Aorta (tissue), 5 donors: ENCODE measurements at regions not wholly inside any gene's neighbourhood (a gene's known extent, or its start where the extent isn't known, plus 50 kb on each side); places are given as distances from the start of the nearest gene placed in this dataset.

Experiments
- ATAC-seq: fragments of 200-7000 bp; cut with Tn5 transposase; one replicate; pipeline ENCODE4 v1.9.1; 2022; ENCODE audit warnings: moderate library complexity; ENCODE audit not compliant: low FRiP score
- DNase-seq, 2 donors: peaks; one replicate each; pipeline ENCODE4 v3.0.0-alpha.2; 2020
- H3K27ac ChIP-seq, 2 donors: one replicate each; pipeline ENCODE4 v1.5.1; 2013; ENCODE audit warnings: low read length in 2 of 2, mild to moderate bottlenecking in 2 of 2, moderate library complexity in 2 of 2, control low read depth in 1 of 2, inconsistent platforms in 1 of 2, low read depth in 1 of 2
- H3K27me3 ChIP-seq, 2 donors: one replicate each; pipeline ENCODE4 v1.6.1; 2013; ENCODE audit warnings: control low read depth in 1 of 2, low read length in 1 of 2, mild to moderate bottlenecking in 1 of 2, moderate library complexity in 1 of 2; ENCODE audit not compliant: insufficient read depth in 2 of 2, control insufficient read depth in 1 of 2
- H3K36me3 ChIP-seq, 2 donors: one replicate each; pipeline ENCODE4 v1.6.1; 2013; ENCODE audit warnings: control low read depth in 1 of 2, low read length in 1 of 2, mild to moderate bottlenecking in 1 of 2; ENCODE audit not compliant: insufficient read depth in 2 of 2, control insufficient read depth in 1 of 2
- H3K4me1 ChIP-seq, 2 donors: one replicate each; pipeline ENCODE4 v1.6.1; 2013; ENCODE audit warnings: low read length in 2 of 2, control low read depth in 1 of 2, mild to moderate bottlenecking in 1 of 2, moderate library complexity in 1 of 2; ENCODE audit not compliant: insufficient read depth in 2 of 2, control insufficient read depth in 1 of 2
- H3K4me3 ChIP-seq, 2 donors: one replicate each; pipeline ENCODE4 v1.5.1; 2013; ENCODE audit warnings: low read length in 2 of 2, control low read depth in 1 of 2, mild to moderate bottlenecking in 1 of 2
- H3K9me3 ChIP-seq: one replicate; pipeline ENCODE4 v1.6.1; 2013; ENCODE audit warnings: mild to moderate bottlenecking, low read length; ENCODE audit not compliant: control insufficient read depth
- WGBS, 2 donors: extraction: QIAGEN DNeasy Blood & Tissue Kit; methylation state at CpG; one replicate each; pipeline ENCODE4 v1.1.7; 2013; 5-methylcytosine and 5-hydroxymethylcytosine counted together
- intact Hi-C, 2 donors: fragments of 100-400 bp; cut with DNase I; formaldehyde crosslinking; loops; one replicate each; pipeline versions ENCODE4 v1.14.2 to v1.15.0; 2022
- donor health status: healthy with polysubstance abuse.
- donor health status: Bipolar disorder and iron deficiency.
- donor health status: DM: no; HTN: no; CAD: no.
- donor health status: DM: no; HTN: no; CAD: no.
- donor health status: DM: yes; HTN: yes; CAD: no.

DNA sequence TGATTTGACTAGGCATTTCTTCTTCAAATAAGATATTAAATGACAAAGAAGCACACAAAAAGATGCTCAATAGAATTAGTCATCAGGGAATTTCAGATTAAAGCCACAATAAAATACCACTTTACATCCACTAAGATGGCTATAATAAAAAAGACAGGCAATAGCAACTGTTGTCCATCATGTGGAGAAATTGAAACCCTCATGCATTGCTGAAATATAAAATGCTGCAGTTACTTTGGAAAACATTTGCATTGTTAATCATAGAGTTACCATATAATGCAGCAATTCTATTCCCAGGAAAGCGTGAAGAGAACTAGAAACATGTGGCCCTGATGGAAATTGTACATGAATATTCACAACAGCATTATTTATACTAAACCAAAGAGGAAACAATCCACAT lies 605.5 kb upstream of the SLITRK1 start:
- 98 to 99% methylated on average over 1 of the region's 1 CpG for WGBS, 2 donors
- H3K36me3 ChIP-seq: no peaks in the 10 kb centered on the region
- H3K9me3 ChIP-seq: no peaks in the 10 kb centered on the region
- H3K27me3 ChIP-seq: no peaks in the 10 kb centered on the region
- intact Hi-C loops: no loop called here
- no peak overlapping the region for H3K27ac ChIP-seq
- ATAC-seq (no peak), DNase-seq (no peak)
- no peaks in the 10 kb centered on the region for H3K4me1 ChIP-seq
- no peak overlapping the region for H3K4me3 ChIP-seq

DNA sequence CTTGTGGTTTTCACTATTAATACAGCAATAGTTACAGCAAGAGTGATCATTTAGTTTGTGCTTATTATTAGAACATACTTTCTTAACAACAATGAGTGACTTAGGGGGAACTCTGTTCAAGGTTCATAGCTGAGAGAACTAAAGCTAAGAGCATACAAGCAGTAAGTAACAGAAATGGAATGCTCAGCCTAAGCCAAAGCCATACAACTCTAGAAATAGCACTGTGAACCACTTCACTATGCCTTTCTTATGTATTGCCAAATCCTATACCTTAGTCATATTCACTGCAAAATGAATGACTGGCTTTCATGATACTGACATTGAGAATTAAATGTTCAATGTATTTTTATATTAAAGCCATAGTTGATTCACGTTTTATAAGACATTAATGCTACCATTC lies 599.7 kb upstream of the SLITRK1 start:
- H3K9me3 ChIP-seq: no peaks in the 10 kb centered on the region
- H3K27me3 ChIP-seq: no peaks in the 10 kb centered on the region
- DNase-seq (no peak), ATAC-seq (no peak)
- H3K4me3 ChIP-seq: no peak overlapping the region
- H3K27ac ChIP-seq: no peak overlapping the region
- intact Hi-C loops: no loop called here
- WGBS, 2 donors: 55 to 57% methylated on average over 1 of the region's 1 CpG
- no peaks in the 10 kb centered on the region for H3K4me1 ChIP-seq
- H3K36me3 ChIP-seq: peaks cover 0 to 2% of the 10 kb centered on the region in 2 donors

DNA sequence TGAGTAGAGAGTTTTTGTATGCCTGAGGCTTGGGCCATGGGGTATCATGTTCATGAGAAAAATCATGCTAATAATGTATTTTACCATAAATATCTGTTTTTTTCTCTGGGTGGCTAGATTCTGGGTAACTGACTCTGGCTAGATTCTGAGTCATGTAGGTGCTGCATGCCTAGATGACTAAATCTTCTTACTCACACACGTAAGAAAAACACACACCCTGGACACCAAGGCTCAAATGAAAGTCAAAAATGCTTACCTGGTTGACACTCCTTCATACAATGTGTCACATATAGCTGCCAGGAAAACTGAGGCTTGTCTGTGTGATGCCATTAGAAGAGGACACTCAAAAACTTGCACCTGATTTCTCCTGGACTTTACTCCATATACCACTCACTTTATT lies 597.4 kb upstream of the SLITRK1 start:
- Histone ChIP-seq H3K27ac (no peak overlapping the region), H3K4me1 (no peaks in the 10 kb centered on the region), H3K9me3 (no peaks in the 10 kb centered on the region), H3K36me3 (peaks cover 0 to 2% of the 10 kb centered on the region in 2 donors), H3K27me3 (no peaks in the 10 kb centered on the region), H3K4me3 (no peak overlapping the region)
- WGBS, 2 donors: 89 to 96% methylated on average over 1 of the region's 1 CpG
- no peak for DNase-seq
- ATAC-seq: no peak
- intact Hi-C loops: no loop called here

DNA sequence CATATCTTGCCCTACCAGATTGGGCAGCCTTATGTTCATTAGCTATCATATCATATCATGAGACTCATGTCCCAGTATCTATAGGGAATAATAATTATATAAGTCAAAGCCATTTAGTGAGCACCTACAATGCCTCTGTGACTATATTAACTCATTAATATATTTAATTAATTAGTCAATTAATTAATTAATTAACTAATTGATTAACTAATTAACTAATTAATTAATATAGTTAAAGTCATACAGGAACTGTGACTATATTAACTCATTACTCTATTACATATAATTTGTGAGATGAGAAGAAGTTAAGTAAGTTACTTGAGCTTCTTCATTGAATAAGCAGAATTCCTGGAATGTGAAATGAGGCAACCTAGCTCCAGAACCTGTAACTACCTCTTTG lies 588.3 kb upstream of the SLITRK1 start:
- Histone ChIP-seq H3K36me3 (no peaks in the 10 kb centered on the region), H3K27ac (no peak overlapping the region), H3K27me3 (no peaks in the 10 kb centered on the region), H3K4me3 (no peak overlapping the region), H3K9me3 (no peaks in the 10 kb centered on the region), H3K4me1 (no peaks in the 10 kb centered on the region)
- no peak for ATAC-seq
- no peak for DNase-seq
- intact Hi-C loops: no loop called here

DNA sequence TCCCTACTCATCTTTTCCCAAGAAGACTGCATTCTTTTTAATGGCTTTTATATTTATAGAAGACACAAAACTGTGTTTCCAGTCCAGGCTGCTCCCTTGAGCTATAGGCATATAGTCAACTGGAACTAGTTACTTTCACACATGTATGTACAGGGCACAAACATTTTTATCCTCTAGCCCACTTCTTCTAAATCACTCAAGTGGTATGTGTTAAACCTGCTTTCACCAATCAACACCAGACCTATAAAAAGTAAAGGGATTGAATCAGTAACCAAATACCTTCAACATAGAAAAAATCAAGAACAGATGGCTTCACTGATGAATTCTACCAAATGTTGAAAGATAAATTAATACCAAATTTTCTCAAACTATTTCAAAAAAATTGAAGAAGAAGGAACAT lies 584.2 kb upstream of the SLITRK1 start:
- Histone ChIP-seq H3K27me3 (no peaks in the 10 kb centered on the region), H3K36me3 (no peaks in the 10 kb centered on the region), H3K4me3 (no peak overlapping the region), H3K4me1 (no peaks in the 10 kb centered on the region), H3K9me3 (no peaks in the 10 kb centered on the region), H3K27ac (no peak overlapping the region)
- intact Hi-C loops: no loop called here
- ATAC-seq (no peak), DNase-seq (no peak)

DNA sequence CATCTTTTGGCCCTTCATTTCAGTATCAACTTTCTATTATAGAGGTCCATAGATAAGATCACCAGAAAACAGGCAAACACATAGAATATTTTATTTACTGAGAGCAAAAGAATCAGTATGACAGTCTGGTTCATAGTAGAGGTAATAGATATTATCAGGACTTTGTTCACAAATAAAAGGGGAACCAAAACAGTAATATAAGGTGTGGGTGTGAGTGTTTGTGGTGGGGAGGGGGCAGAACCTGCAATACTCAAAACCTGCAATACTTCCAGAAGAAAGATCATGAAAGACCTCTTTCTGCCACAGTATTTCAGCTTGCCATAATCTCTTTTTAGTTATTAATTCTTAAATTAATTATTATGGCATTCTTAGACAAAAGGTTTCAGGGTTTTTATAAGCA lies 578.7 kb upstream of the SLITRK1 start:
- Histone ChIP-seq H3K4me1 (no peaks in the 10 kb centered on the region), H3K27ac (no peak overlapping the region), H3K27me3 (no peaks in the 10 kb centered on the region), H3K9me3 (no peaks in the 10 kb centered on the region), H3K4me3 (no peak overlapping the region), H3K36me3 (no peaks in the 10 kb centered on the region)
- intact Hi-C loops: no loop called here
- no peak for ATAC-seq
- no peak for DNase-seq

DNA sequence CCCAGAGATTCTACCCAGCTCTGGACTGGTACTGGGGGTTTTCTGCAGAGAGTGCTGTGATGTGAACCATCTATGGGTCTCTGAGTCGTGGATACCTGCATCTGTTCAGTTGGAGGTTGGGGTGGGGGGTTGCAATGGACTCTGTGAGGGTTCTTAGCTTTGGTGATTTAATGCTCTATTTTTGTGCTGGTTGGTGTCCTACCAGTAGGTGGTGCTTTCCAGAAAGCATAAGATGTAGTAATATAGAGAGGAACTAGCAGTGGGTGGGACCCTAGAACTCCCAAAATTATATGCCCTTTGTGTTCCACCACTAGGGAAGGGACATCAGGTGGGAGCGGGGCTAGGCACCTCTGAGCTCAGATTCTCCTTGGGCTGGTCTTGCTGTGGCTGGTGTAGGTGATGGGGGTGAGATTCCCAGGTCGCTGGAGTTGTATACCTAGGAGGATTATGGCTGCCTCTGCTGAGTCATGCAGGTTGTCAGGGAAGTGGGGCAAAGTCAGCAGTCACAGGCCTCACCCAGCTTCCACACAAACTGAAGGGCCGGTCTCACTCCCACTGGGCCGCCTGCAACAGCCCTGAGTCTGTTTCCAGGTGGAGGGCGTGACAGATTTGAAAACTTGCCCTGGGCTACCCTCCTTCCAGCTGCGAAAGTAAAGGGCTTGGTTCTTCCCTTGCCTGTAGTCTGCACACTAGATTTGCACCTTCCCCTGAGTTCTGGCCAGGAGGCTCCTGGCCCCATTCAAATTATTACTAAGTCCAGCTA lies 573.0 kb upstream of the SLITRK1 start:
- Histone ChIP-seq H3K27ac (no peak overlapping the region), H3K4me3 (no peak overlapping the region), H3K9me3 (no peaks in the 10 kb centered on the region), H3K4me1 (no peaks in the 10 kb centered on the region), H3K27me3 (no peaks in the 10 kb centered on the region), H3K36me3 (no peaks in the 10 kb centered on the region)
- intact Hi-C loops: no loop called here
- ATAC-seq: no peak
- 95 to 96% methylated on average over 7 of the region's 7 CpGs for WGBS, 2 donors
- no peak for DNase-seq

DNA sequence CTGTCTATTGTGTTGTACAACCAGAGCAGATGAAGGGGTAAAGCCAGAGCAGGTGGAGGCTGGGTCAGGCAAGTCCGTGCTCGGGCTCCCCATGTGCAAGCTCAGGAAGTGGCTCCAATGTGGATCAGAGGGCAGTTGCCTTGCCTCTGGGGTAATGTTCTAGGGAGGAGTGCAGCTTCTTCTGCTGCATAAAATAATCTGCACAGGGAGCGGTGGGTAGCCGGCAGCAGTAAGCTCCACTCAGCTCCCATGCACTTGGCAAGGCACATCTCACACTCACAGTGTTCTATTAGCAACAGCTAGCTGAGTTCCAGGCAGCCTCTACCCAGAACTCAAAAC lies 565.3 kb upstream of the SLITRK1 start:
- no peaks in the 10 kb centered on the region for H3K9me3 ChIP-seq
- H3K4me3 ChIP-seq: no peak overlapping the region
- DNase-seq (no peak), ATAC-seq (no peak)
- no peaks in the 10 kb centered on the region for H3K27me3 ChIP-seq
- intact Hi-C loops: no loop called here
- no peak overlapping the region for H3K27ac ChIP-seq
- H3K36me3 ChIP-seq: no peaks in the 10 kb centered on the region
- H3K4me1 ChIP-seq: no peaks in the 10 kb centered on the region
- 90 to 93% methylated on average over 4 of the region's 4 CpGs for WGBS, 2 donors

DNA sequence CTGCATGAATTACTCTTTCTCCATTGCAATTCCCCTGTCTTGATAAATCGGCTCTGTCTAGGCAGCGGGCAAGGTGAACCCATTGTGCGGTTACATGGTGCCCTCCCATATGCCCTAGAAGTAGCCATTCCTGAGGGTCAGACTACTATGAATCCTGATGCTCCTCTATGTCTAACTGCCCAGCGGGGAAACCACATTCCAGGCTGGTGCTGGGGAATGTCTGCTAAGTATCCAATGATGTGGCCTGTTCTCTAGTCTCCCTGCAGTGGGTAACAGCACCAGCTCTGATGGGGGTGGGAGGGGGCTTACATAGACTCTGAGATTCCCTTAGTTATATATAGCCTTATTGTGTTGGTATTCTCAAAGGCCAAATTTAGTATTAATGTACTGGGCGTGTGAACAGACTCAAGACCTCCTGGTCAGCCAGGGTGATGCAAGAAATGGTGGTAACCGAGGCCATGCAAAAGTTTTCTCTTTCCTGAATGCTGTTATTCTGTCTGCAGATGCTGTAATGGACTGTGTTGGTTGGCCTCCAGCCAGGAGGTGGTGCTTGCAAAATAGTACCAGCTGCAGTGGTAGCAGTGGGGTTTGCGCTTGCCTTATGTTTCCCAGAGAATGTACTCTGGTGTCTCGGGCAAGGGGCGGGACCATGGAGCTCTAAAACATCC lies 564.8 kb upstream of the SLITRK1 start:
- DNase-seq (no peak), ATAC-seq (peak; percentile 33)
- H3K27me3 ChIP-seq: no peaks in the 10 kb centered on the region
- no peaks in the 10 kb centered on the region for H3K36me3 ChIP-seq
- no peaks in the 10 kb centered on the region for H3K9me3 ChIP-seq
- intact Hi-C loops: no loop called here
- no peaks in the 10 kb centered on the region for H3K4me1 ChIP-seq
- WGBS, 2 donors: 79 to 84% methylated on average over 9 of the region's 9 CpGs
- H3K4me3 ChIP-seq: no peak overlapping the region
- no peak overlapping the region for H3K27ac ChIP-seq
